HG03432 (cell line): ENCODE measurements at regions not wholly inside any gene's neighbourhood (a gene's known extent, or its start where the extent isn't known, plus 50 kb on each side); places are given as distances from the start of the nearest gene placed in this dataset.

Source experiments
- ATAC-seq: cut with Tn5 transposase; IDR thresholded peaks from one replicate; pipeline ENCODE4 v1.9.1; 2021; ENCODE audit warnings: mild to moderate bottlenecking, moderate library complexity; ENCODE audit not compliant: unreplicated experiment

DNA sequence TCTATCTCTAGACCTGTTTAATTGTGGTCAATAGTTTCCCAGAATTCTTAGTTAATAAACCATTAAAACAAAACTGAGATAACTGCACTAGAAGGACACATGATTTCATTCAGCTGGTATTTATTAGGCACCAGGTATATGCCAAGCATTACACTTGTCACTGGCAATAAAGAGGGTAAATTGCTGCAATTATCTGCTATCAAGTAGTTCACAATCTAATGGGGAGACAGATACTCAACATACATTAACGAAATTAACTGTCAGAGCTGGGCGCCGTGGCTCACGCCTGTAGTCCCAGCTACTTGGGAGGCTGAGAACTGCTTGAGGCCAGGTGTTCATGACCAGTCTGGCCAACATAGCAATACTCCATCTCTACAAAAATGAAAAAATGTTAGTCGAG lies 71.7 kb upstream of the WIPF1 start:
- ATAC-seq: no peak

- no peak for ATAC-seq
These were observed 70.5 kb upstream of the WIPF1 start for GRCh38 chr2:174668075-174668474.

- ATAC-seq: no peak
These were observed 69.8 kb upstream of the WIPF1 start for GRCh38 chr2:174667250-174667860.

DNA sequence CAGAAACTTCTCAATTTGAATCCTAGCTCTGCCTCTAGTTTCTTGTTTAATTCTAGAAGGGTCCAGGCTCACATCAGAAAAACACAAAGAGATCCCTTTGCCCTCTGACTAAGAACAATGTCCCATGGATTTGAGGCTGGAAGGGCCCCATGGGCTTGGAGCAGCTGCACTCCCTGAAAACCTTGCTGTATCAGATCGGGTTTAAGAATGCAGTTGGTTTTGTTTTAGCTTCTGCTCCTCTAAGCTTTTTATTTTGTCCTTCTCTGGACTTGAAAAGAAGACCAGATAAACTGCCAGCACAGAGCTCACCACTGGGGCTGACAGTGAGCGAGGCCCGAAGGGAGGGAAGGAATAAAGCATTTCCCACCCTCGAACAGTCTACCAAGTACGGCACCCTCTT lies 69.2 kb upstream of the WIPF1 start:
- ATAC-seq: no peak

- ATAC-seq: no peak
These were observed 68.7 kb upstream of the WIPF1 start for GRCh38 chr2:174666312-174666711.

- no peak for ATAC-seq
These were observed 66.6 kb upstream of the WIPF1 start for GRCh38 chr2:174664084-174664759.

DNA sequence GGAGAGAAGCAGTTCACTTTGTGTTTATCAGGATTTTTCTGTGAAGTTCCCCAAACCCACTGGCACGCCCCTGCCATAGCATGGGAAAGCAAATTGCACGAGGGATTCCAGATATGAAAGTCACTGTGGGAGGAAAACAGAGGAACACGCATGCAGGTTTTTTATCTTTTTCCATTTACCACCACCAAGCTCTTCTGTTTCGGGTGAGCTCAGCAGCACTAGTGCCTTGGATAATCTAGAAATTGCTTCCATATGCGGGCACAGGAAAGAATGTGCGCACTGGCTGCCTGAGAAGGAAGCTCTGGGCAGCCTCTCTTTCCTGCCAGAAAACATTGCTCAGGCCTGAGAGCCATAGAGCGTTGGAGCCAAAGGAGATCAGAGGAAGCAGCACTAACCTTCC lies 65.9 kb upstream of the WIPF1 start:
- ATAC-seq: no peak

DNA sequence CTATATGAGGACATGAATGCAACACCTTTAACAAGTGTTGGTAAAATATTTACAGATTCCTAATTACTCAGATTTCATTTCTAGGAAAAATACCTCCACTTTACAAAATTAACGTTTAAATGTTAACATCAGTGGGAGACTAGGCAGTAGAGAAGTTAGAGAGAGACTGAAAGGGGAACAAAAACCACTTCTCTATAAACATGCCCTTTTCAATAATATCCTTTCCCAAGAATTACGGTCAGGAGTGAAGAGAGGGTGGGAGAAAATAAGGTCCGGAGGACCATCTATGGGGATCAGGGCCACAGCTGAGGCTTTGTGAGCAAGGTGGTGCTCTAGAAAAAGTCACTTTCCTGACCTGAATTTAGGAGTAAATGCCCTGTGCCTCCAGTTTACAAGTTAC lies 65.3 kb upstream of the WIPF1 start:
- no peak for ATAC-seq

GRCh38 chr2:174662459-174662858 lies 64.9 kb upstream of the WIPF1 start:
- ATAC-seq: no peak

DNA sequence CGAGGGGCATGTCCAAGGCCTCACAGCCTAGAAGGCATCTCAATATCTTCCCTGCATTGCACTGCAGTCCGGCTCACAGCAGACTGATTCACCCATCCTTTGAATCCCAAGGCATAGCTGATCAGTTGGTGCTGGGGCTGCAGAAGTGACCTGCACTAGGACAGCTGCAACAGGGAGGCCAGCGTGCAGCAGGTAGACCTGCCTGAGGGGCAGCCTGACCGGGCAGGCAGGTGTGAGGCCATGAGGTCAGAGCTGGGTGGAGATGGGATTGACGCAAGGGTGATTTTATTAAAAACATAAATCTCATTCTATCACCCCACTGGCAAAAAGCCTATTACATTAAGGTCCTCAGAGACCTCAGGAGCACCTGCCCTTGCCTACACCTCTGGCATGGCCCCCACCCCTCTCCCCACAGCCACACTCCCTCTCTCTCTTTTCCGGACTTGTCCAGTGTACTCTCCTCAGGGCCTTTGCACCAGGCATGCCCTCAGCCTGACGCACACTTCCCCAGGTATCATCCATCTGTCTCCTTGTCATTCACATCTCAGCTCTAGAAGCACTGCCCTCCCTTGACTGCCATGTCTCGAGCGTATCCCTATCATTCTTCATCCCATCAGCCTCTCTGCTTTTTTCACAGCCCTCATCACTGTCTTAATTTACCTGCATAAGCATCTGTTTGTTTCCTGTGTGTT lies 63.5 kb upstream of the WIPF1 start:
- no peak for ATAC-seq

DNA sequence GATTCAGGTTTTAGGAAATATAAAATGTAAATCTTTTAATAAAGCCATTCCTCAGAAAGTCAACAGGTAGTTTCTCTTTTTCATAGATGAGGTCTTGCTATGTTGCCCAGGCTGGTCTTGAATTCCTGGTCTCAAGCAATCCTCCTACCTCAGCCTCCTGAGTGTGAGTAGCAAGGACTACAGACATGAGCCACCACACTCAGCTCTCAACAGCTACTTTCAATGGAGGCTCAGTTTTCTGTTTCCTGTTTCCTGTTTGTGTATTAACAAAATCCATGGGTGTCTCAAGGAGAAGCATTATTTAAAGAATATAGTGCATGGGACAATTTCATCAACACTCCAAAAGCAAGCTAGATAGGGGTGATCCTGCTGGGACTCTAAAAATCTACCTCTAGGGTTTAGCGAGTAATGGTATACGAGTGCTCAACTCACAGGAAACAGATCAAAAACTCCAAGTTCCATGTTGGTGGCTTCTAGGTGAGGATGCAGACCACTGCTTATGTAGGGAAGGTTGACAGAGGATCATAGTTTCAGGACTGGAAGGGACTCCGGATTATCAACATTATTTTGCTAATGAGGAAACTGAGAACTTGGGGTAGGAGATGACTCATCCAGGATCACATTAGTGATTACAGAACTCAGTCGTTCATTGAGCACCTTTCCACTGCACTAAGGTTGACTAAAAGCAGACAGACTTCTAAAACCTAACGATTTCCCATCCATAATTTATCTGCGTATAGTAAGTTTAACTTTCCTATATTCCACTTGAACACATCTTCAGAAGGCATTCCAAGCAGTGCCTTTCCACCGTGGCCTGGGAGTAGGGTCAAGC lies 61.7 kb upstream of the WIPF1 start:
- peak; percentile 53 for ATAC-seq

GRCh38 chr2:174656676-174657176 lies 59.1 kb upstream of the WIPF1 start:
- ATAC-seq: no peak

DNA sequence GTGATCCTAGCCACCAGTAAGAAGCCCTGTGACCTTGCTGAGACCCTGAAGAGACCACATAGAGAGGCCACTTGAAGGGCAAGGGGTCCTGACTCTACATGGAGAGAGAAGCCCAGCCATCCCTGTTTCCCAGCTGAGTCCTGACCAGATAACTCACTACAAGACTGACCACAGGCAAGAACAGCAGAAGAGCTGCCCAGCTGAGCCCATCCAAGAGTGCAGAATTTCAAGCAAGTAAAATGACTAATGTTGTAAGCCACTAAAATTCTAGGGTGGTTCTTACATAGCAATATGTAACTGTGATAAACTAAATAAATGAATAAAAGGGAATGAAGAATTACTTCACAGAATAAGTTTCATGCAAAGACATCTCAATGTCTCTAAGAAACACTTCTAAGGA lies 58.4 kb upstream of the WIPF1 start:
- ATAC-seq: no peak

GRCh38 chr2:174654419-174654941 lies 56.9 kb upstream of the WIPF1 start:
- no peak for ATAC-seq

DNA sequence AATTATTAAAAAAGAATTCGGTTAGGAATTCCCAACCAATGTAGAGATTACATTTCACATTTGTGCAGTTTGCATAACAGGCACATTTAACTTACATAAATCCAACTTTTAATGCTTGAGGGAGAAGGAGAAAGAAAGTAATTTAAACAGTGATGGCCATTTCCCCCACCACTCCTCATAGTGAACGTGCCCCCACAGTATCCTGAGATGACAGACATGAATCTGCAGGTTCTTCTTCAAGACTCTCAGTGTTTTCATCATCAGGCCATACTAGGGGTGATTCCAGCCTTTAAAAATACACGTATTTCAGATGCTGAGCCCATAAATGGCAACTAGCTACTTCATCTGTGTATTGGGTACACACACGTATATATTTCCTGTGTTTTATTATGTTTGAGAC lies 51.3 kb upstream of the WIPF1 start:
- ATAC-seq: no peak
